SK-N-MC (cell line): ENCODE measurements at regions not wholly inside any gene's neighbourhood (a gene's known extent, or its start where the extent isn't known, plus 50 kb on each side); places are given as distances from the start of the nearest gene placed in this dataset.

Source experiments
- FOXP2 ChIP-seq: optimal IDR thresholded peaks from 2 replicates; pipeline ENCODE3; 2011; ENCODE audit warnings: mild to moderate bottlenecking, moderate library complexity; ENCODE audit not compliant: insufficient read depth; ENCODE audit errors: extremely low read length, control extremely low read depth
- POLR2AphosphoS5 ChIP-seq: IDR thresholded peaks from 2 replicates; pipeline ENCODE4 v1.6.1; 2012; ENCODE audit warnings: mild to moderate bottlenecking, low read depth, low read length, borderline replicate concordance

GRCh38 chr2:12326449-12327190, 390.1 kb upstream of the TRIB2 start:
- no peak for TF ChIP-seq POLR2AphosphoS5
- no peak for TF ChIP-seq FOXP2
